GM19239 (cell line): ENCODE measurements at regions not wholly inside any gene's neighbourhood (a gene's known extent, or its start where the extent isn't known, plus 50 kb on each side); places are given as distances from the start of the nearest gene placed in this dataset.

ENCODE experiments used
- DNase-seq: peaks from one replicate; pipeline ENCODE4 v3.0.0; 2011; ENCODE audit warnings: low spot score; ENCODE audit not compliant: insufficient read length
- FAIRE-seq: peaks from 2 replicates; lab custom pipeline; 2011; peaks lifted over from hg19 to GRCh38; lab: Jason Lieb, UNC

- FAIRE-seq (no peak), DNase-seq (no peak)
Measured at GRCh38 chr1:94327001-94327690, 89.8 kb upstream of the ARHGAP29 start.

- DNase-seq (no peak), FAIRE-seq (no peak)
Measured at GRCh38 chr1:94326329-94326728, 88.9 kb upstream of the ARHGAP29 start.

- DNase-seq (no peak), FAIRE-seq (no peak)
Measured at GRCh38 chr1:94325377-94326302, 88.3 kb upstream of the ARHGAP29 start.

DNA sequence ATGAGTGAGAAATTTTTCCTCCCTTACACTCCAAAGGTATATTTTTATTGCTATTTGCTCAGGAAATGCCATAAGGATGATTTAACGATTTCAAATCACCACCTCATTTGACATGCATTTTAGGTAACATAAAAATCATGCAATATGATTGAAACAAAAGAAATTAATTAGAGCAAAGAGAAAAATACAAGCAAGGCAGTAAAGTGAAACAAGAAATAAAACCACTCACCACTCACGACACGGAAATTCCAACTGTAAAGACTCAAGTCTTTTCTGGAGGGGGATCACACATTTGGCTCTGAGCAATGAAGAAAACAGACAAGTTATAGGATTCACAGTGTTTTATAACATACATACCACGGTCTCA lies 86.8 kb upstream of the ARHGAP29 start:
- FAIRE-seq = no peak
- DNase-seq = no peak

DNA sequence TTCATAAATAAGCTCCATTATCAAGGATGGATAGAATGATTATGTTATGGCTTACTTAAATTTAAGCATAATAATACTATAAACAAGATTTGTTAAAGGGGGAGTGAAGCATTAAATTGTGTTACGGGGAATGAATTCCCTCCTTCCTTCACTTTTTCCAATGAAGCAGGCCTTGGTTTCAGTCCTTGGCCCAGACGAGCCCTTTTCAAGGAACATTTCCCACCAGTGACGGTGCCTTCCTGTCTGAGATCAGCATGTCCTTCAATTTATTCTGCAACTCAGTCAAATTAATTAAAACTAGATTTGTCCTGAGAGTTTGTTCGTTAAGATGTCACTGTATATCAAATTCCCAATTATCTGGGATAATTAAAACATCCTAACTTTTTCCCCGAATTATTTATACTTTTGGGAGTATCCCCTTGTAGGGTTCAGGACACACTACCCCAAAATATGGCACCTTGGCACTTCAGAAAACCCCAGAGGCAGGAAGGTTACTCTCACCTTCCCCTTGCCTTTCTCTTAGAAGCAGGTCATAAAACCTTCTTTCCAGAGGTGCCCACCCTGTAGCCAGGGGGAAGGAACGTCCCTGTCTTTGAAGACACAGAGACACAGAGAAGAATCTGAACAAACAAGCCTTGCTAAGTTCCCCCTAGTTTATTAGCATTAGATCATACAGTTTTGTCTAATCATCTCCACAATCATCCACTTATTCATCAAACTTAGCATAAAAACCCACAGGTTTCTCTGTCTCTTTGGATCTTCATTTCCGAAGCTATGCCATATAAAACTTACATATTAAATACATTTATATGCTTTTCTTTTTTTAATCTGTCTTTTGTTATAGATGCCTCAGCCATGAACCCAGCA lies 86.2 kb upstream of the ARHGAP29 start:
- FAIRE-seq (no peak), DNase-seq (no peak)

DNA sequence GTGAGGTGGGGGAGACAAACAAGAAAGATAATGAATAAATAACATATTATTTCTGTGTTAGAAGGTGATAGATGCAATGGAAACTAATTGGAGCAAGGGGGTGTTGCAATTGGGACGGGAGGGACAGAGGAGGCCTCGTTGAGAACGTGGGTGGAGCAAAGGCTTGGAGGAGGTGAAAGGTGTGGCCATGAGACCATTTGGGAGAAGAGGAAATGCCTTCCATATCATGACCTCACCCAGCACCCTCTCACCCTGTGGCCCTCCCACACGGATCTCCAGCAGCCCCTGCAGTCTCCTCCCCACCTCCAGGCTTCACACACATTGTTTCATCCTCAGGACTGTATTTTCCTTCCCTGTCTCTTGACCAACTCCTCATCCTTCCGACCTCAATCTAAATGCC lies 85.3 kb upstream of the ARHGAP29 start:
- no peak for FAIRE-seq
- no peak for DNase-seq

DNA sequence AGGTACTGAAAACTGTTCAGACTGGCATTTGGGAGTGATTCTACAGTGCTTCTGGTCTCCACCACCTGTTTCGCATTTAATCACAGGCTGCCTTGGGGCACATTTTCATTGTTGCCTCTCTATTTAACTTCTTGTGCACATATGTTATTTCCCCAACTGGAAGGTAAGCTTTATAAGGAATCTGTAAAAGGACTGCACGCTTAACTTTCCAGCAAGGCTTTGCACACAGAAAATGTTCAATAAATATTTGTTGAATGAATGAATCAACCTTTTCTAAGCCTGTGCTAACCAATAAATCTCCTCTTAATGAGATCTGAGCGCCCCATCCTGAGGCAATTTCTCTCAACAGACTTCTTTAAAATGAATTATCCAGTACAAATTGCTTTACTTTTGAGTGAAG lies 84.3 kb upstream of the ARHGAP29 start:
- FAIRE-seq (no peak), DNase-seq (no peak)

GRCh38 chr1:94319319-94320102 lies 82.1 kb upstream of the ARHGAP29 start:
- no peak for DNase-seq
- no peak for FAIRE-seq

DNA sequence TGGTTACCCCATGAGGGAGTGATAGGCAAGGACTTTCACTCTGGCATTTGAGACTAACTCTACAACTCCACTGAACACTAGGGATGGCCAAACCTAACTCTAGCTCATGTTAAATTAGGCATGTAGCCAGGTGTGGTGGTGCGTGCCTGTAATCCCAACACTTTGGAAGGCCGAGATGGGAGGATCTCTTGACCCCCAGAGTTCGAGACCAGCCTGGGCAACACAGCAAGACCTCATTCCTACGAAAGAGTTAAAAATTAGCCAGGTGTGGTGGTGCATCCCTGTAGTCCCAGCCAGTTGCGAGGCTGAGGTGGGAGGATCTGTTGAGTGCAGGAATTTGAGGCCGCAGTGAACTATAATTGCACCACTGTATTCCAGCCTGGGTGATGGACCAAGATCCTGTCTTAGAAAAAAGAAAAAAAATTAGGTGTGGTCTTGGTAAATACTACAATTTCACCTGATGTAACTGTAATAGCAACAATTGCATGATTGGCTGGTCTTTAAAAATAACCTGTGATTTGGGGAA lies 81.2 kb upstream of the ARHGAP29 start:
- no peak for DNase-seq
- FAIRE-seq = no peak

GRCh38 chr1:94317790-94318188 lies 80.4 kb upstream of the ARHGAP29 start:
- no peak for DNase-seq
- no peak for FAIRE-seq

GRCh38 chr1:94316836-94317789 lies 79.7 kb upstream of the ARHGAP29 start:
- FAIRE-seq = no peak

GRCh38 chr1:94316183-94316582 lies 78.8 kb upstream of the ARHGAP29 start:
- FAIRE-seq = no peak
- no peak for DNase-seq

More at GRCh38 chr1:94316836-94317789, 79.7 kb upstream of the ARHGAP29 start:
- DNase-seq = no peak

- no peak for FAIRE-seq
Measured at GRCh38 chr1:94315552-94316116, 78.2 kb upstream of the ARHGAP29 start.

GRCh38 chr1:94314222-94314858 lies 77.0 kb upstream of the ARHGAP29 start:
- DNase-seq (no peak), FAIRE-seq (no peak)

More at GRCh38 chr1:94315552-94316116, 78.2 kb upstream of the ARHGAP29 start:
- no peak for DNase-seq

- DNase-seq (no peak), FAIRE-seq (no peak)
Measured at GRCh38 chr1:94310570-94311270, 73.3 kb upstream of the ARHGAP29 start.

GRCh38 chr1:94309829-94310569 lies 72.6 kb upstream of the ARHGAP29 start:
- FAIRE-seq = no peak
- DNase-seq = no peak
